MCF 10A (cell line): ENCODE measurements at regions not wholly inside any gene's neighbourhood (a gene's known extent, or its start where the extent isn't known, plus 50 kb on each side); places are given as distances from the start of the nearest gene placed in this dataset.

ENCODE experiments used
- BruUV-seq: library from RNA; stranded (reverse); fragments of 400-500 nt; replicated peaks from 2 replicates; lab custom pipeline; 2021; lab: Mats Ljungman, UMichigan
- CTCF ChIA-PET: fragments of 300-600 bp; sonication (Branson Sonifier 250); formaldehyde crosslinking; extraction: SDS; loops from one replicate; lab custom pipeline; 2021; ENCODE audit warnings: antibody characterized with exemption, inconsistent platforms; lab: Yijun Ruan, JAX
- POLR2A ChIA-PET: fragments of 300-600, 350-650 bp; sonication (Branson Sonifier 250); formaldehyde crosslinking; extraction: SDS; loops from one replicate; lab custom pipeline; 2020; ENCODE audit warnings: antibody characterized with exemption, inconsistent platforms; lab: Yijun Ruan, JAX
- DNase-seq: peaks from one replicate; pipeline ENCODE4 v3.0.0-alpha.2; 2018; ENCODE audit not compliant: unreplicated experiment
- H3K27ac Mint-ChIP-seq: one replicate; pipeline ENCODE4 v1.8.0; 2022; ENCODE audit warnings: mild to moderate bottlenecking, low read depth, mixed read lengths; ENCODE audit not compliant: unreplicated experiment
- H3K27me3 Mint-ChIP-seq: one replicate; pipeline ENCODE4 v1.8.0; 2022; ENCODE audit warnings: mixed read lengths; ENCODE audit not compliant: insufficient read depth, unreplicated experiment
- H3K36me3 Mint-ChIP-seq: one replicate; pipeline ENCODE4 v1.8.0; 2022; ENCODE audit warnings: mild to moderate bottlenecking, moderate library complexity, mixed read lengths; ENCODE audit not compliant: insufficient read depth, unreplicated experiment
- H3K4me1 Mint-ChIP-seq: one replicate; pipeline ENCODE4 v1.8.0; 2022; ENCODE audit warnings: mixed read lengths; ENCODE audit not compliant: insufficient read depth, unreplicated experiment
- H3K4me3 Mint-ChIP-seq: one replicate; pipeline ENCODE4 v1.8.0; 2022; ENCODE audit warnings: mild to moderate bottlenecking, moderate library complexity, mixed read lengths; ENCODE audit not compliant: unreplicated experiment
- H3K9me3 Mint-ChIP-seq: one replicate; pipeline ENCODE4 v1.8.0; 2022; ENCODE audit warnings: mixed read lengths; ENCODE audit not compliant: unreplicated experiment
- CTCF ChIP-seq: fragments of 200-600 bp; IDR thresholded peaks from one replicate; pipeline ENCODE4 v1.8.0; 2022; ENCODE audit warnings: antibody characterized with exemption, mild to moderate bottlenecking; ENCODE audit not compliant: unreplicated experiment
- intact Hi-C: fragments of 100-400 bp; cut with micrococcal nuclease; formaldehyde crosslinking; loops from 2 replicates; pipeline ENCODE4 v1.14.1; 2022

GRCh38 chr2:40550085-40550484 is 98.2 kb upstream of the SLC8A1 start:
- no peak for TF ChIP-seq CTCF
- ChIA-PET CTCF (interaction anchor here (1.0 to 3.7 kb wide), 3 partner anchors 305 to 637 kb away, joined by 3 to 14 read pairs (median 9); no protein-coding TSS in a partner anchor), POLR2A (interaction anchor here (0.6 kb wide), 1 partner anchor 301 kb away, joined by 3 read pairs; no protein-coding TSS in a partner anchor)
- H3K9me3 Mint-ChIP-seq = no peaks in the 10 kb centered on the region
- DNase-seq = no peak
- no TSS peak for BruUV-seq
- no peak overlapping the region for H3K27ac Mint-ChIP-seq
- no peaks in the 10 kb centered on the region for H3K4me1 Mint-ChIP-seq
- no peaks in the 10 kb centered on the region for H3K36me3 Mint-ChIP-seq
- H3K4me3 Mint-ChIP-seq = no peak overlapping the region
- intact Hi-C loops = loop anchor here (10.0 kb wide), 1 partner anchor 1235 kb away; no protein-coding TSS in a partner anchor
- H3K27me3 Mint-ChIP-seq = no peaks in the 10 kb centered on the region

GRCh38 chr2:40551081-40551480 is 99.2 kb upstream of the SLC8A1 start:
- Mint-ChIP-seq H3K27ac (no peak overlapping the region), H3K4me3 (no peak overlapping the region), H3K36me3 (no peaks in the 10 kb centered on the region), H3K4me1 (no peaks in the 10 kb centered on the region), H3K27me3 (no peaks in the 10 kb centered on the region), H3K9me3 (no peaks in the 10 kb centered on the region)
- intact Hi-C loops = loop anchor here (10.0 kb wide), 1 partner anchor 1234 kb away; no protein-coding TSS in a partner anchor
- BruUV-seq = no TSS peak
- ChIA-PET CTCF (interaction anchor here (0.6 to 3.7 kb wide), 4 partner anchors 38 to 959 kb away, joined by 3 to 14 read pairs (median 4); no protein-coding TSS in a partner anchor), POLR2A (no interaction called here)
- no peak for DNase-seq
- TF ChIP-seq CTCF = no peak

GRCh38 chr2:40554665-40555294 is 102.9 kb upstream of the SLC8A1 start:
- H3K27ac Mint-ChIP-seq = no peak overlapping the region
- intact Hi-C loops = loop anchor here (1.0 to 10.0 kb wide), 5 partner anchors 66 to 1230 kb away; no protein-coding TSS in a partner anchor
- H3K4me1 Mint-ChIP-seq = peaks cover 6% of the 10 kb centered on the region
- H3K4me3 Mint-ChIP-seq = no peak overlapping the region
- BruUV-seq = no TSS peak
- H3K36me3 Mint-ChIP-seq = no peaks in the 10 kb centered on the region
- H3K27me3 Mint-ChIP-seq = no peaks in the 10 kb centered on the region
- TF ChIP-seq CTCF = peak; percentile 88
- peak; percentile 79 for DNase-seq
- CTCF ChIA-PET = interaction anchor here (0.5 to 5.9 kb wide), 56 partner anchors 8 to 1144 kb away, joined by 3 to 95 read pairs (median 4); no protein-coding TSS in a partner anchor
- POLR2A ChIA-PET = interaction anchor here (0.6 to 1.0 kb wide), 3 partner anchors 311 to 566 kb away, joined by 3 read pairs; no protein-coding TSS in a partner anchor
- no peaks in the 10 kb centered on the region for H3K9me3 Mint-ChIP-seq

- CTCF ChIA-PET = interaction anchor here (0.6 to 5.9 kb wide), 17 partner anchors 9 to 1225 kb away, joined by 3 to 95 read pairs (median 5); no protein-coding TSS in a partner anchor
These were observed 104.4 kb upstream of the SLC8A1 start for GRCh38 chr2:40556293-40556692.

More at GRCh38 chr2:40556293-40556692, 104.4 kb upstream of the SLC8A1 start:
- Mint-ChIP-seq H3K9me3 (no peaks in the 10 kb centered on the region), H3K36me3 (no peaks in the 10 kb centered on the region), H3K27me3 (no peaks in the 10 kb centered on the region), H3K27ac (no peak overlapping the region), H3K4me3 (no peak overlapping the region), H3K4me1 (peaks cover 6% of the 10 kb centered on the region)
- DNase-seq = no peak
- intact Hi-C loops = loop anchor here (10.0 kb wide), 1 partner anchor 1229 kb away; no protein-coding TSS in a partner anchor
- BruUV-seq = no TSS peak
- TF ChIP-seq CTCF = no peak
- POLR2A ChIA-PET = no interaction called here
